ENCODE measurements at regions not wholly inside any gene's neighbourhood (a gene's known extent, or its start where the extent isn't known, plus 50 kb on each side); places are given as distances from the start of the nearest gene placed in this dataset.

- DNase-seq (ENCODE audit: low spot score) = no peak
- no peak for TF ChIP-seq CTCF (IDR thresholded peaks at IDR 0.05; ENCODE audit: borderline replicate concordance, control extremely low read depth, extremely low read depth, insufficient read depth, missing control alignments)
- in situ Hi-C loops (cut with MboI; ENCODE audit: low sequenced_read_pairs, unreplicated experiment) = no loop called here
These were observed 619.7 kb downstream of the PLCL1 start for GRCh38 chr2:198424112-198424511.

GRCh38 chr2:198417836-198418235, 613.4 kb downstream of the PLCL1 start:
- in situ Hi-C loops (cut with MboI; ENCODE audit: low sequenced_read_pairs, unreplicated experiment) = no loop called here
- DNase-seq (ENCODE audit: low spot score) = no peak
- TF ChIP-seq CTCF (IDR thresholded peaks at IDR 0.05; ENCODE audit: borderline replicate concordance, control extremely low read depth, extremely low read depth, insufficient read depth, missing control alignments) = no peak

GRCh38 chr2:198414976-198415375, 610.6 kb downstream of the PLCL1 start:
- TF ChIP-seq CTCF (IDR thresholded peaks at IDR 0.05; ENCODE audit: borderline replicate concordance, control extremely low read depth, extremely low read depth, insufficient read depth, missing control alignments) = no peak
- in situ Hi-C loops (cut with MboI; ENCODE audit: low sequenced_read_pairs, unreplicated experiment) = no loop called here
- no peak for DNase-seq (ENCODE audit: low spot score)

- in situ Hi-C loops (cut with MboI; ENCODE audit: low sequenced_read_pairs, unreplicated experiment) = no loop called here
- DNase-seq (ENCODE audit: low spot score) = no peak
- no peak for TF ChIP-seq CTCF (IDR thresholded peaks at IDR 0.05; ENCODE audit: borderline replicate concordance, control extremely low read depth, extremely low read depth, insufficient read depth, missing control alignments)
These were observed 607.5 kb downstream of the PLCL1 start for GRCh38 chr2:198411936-198412335.

GRCh38 chr2:198408171-198408570, 603.8 kb downstream of the PLCL1 start:
- in situ Hi-C loops (cut with MboI; ENCODE audit: low sequenced_read_pairs, unreplicated experiment) = no loop called here
- no peak for DNase-seq (ENCODE audit: low spot score)
- no peak for TF ChIP-seq CTCF (IDR thresholded peaks at IDR 0.05; ENCODE audit: borderline replicate concordance, control extremely low read depth, extremely low read depth, insufficient read depth, missing control alignments)

- in situ Hi-C loops (cut with MboI; ENCODE audit: low sequenced_read_pairs, unreplicated experiment) = no loop called here
These were observed 600.9 kb downstream of the PLCL1 start for GRCh38 chr2:198405311-198405710.

More at GRCh38 chr2:198405311-198405710, 600.9 kb downstream of the PLCL1 start:
- DNase-seq (ENCODE audit: low spot score) = no peak
- TF ChIP-seq CTCF (IDR thresholded peaks at IDR 0.05; ENCODE audit: borderline replicate concordance, control extremely low read depth, extremely low read depth, insufficient read depth, missing control alignments) = no peak
